Stimulated activated CD4-positive, alpha-beta T cell treated with anti-CD3 and anti-CD28 coated beads, Interleukin-2, amount 100 ng/mL, for 4 hours (primary cell): ENCODE measurements at regions not wholly inside any gene's neighbourhood (a gene's known extent, or its start where the extent isn't known, plus 50 kb on each side); places are given as distances from the start of the nearest gene placed in this dataset.
"Not testable (repeated sequence)": the region's sequence is repeated elsewhere in the genome, so short reads cannot be mapped to it uniquely, and the experiment has no call there.

Source experiments
- DNase-seq: peaks from one replicate; pipeline ENCODE4 v3.0.0-alpha.2; 2020; ENCODE audit warnings: low read depth

- no peak for DNase-seq
Observed at GRCh38 chrX:39222346-39223113, 421.3 kb downstream of the MID1IP1 start.

DNA sequence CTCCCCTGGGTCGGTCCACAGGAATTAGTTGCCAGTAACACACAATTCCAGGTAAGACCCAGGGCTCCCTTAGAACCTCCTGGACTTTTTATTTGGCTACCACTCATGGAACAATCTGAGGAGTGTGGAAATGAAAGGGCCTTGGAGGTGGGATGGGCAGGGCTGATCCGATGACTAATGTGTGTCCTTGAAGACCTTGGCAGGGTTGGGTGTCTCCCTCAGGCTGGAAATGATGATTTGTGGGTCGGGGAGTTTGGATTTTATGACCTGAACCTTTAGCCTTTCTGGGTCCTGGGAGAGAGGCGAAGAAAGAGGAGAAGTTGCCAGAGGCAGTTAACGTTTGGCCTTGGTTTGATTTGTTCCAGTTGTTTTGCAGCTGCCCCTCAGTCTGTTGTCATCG is 425.0 kb downstream of the MID1IP1 start:
- no peak for DNase-seq

GRCh38 chrX:39227371-39227770 is 426.1 kb downstream of the MID1IP1 start:
- no peak for DNase-seq

- DNase-seq = peak; percentile 22
Observed at GRCh38 chrX:39238006-39238405, 436.7 kb downstream of the MID1IP1 start.

DNA sequence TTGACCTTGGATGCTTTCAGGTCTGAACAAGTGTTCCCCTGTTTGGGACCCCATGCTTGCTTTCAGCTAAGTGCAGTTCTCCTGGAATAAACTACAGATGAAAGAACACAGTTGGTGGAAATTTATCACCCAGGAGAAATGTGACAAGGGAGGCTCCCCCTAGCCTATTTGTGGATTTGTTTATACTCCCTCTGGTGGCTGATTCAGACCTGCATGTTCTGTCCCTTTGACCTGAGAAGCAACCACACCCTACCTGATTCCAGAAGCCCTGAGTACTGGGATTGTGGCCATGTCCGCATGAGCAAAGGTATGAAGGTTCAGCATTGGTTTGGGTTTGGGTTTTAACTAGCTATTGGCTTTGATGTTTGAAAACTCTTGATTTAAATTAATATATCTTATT is 440.9 kb downstream of the MID1IP1 start:
- DNase-seq = no peak

DNA sequence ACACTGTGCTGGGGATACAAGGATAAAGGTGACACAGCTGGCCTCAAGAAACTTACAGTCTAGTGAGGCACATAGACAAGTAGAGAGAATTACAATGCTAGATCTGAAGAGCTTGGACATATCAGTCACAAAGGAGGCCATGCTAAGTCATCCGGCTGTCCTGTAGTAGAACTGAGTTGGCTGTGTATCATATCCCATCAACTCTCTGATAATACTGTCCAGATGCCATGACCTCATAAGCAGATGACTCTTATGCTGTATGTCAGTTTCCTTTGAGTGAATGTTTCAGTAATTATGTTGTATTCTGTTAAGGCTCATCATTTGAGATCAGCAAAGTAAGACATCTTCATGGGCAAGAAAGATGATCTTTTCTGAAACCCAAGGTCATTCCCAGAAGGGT is 442.9 kb downstream of the MID1IP1 start:
- no peak for DNase-seq

- DNase-seq = no peak
Observed at GRCh38 chrX:39245024-39245423, 443.8 kb downstream of the MID1IP1 start.

- no peak for DNase-seq
Observed at GRCh38 chrX:39247536-39247935, 446.3 kb downstream of the MID1IP1 start.

DNA sequence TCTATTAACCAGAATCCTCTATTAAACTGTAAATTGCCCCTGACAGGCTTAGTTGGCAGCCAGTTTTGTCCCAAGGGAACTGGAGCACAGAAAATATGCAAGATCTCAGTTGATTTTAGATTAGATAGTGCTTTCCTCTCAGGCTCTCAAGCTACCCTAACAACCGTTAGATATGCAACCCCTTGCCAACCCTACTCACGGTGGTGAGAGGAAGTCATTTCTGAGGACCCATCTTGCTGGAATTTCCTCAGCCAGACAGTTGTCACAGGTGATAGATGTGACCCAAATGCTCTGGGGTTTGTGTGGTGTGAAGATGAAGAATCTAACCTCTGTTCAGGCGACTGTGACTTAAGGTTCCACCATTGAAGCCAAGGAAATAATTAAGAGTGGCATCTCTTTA is 447.1 kb downstream of the MID1IP1 start:
- DNase-seq = no peak

- DNase-seq = no peak
Observed at GRCh38 chrX:39249999-39250398, 448.7 kb downstream of the MID1IP1 start.

DNA sequence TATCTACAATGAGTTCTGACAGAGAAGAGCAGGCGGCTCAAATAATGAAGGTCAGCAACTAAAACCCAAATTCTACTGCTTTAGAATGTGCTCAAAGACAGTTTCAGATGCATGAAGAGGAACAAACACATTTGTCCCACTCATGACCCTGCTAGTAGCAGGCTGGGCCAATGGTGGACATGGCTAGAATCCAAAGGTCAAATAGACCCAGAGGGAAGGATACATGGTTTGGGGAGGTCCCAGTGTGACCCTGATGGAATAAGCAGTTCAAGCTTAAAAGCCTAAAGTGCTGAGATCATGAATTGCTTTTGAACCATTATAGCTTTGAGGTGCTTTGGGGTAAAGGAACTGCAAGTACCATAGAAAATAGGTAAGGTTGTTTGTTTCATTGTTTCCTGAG is 450.7 kb downstream of the MID1IP1 start:
- DNase-seq = no peak

- DNase-seq = no peak
Observed at GRCh38 chrX:39253551-39253950, 452.3 kb downstream of the MID1IP1 start.

DNA sequence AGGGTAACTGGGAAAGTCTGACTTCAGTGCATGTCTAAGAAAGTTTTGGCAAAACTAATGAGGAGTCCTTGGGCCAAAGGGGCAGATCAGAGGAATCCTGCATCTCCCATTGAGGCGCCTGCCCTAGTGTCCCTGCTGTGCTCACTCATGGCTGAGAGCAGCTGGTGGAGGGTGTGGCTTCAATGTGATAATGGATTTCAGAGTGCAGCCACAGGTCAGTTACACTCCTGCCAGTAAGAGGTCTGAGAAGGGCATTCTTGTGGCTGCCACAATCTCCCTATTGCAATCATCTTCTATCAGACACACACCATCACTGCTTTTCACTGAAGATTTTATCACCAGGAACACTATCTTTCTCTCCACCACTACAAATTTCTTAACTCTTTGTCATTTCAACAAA is 457.1 kb downstream of the MID1IP1 start:
- no peak for DNase-seq

DNA sequence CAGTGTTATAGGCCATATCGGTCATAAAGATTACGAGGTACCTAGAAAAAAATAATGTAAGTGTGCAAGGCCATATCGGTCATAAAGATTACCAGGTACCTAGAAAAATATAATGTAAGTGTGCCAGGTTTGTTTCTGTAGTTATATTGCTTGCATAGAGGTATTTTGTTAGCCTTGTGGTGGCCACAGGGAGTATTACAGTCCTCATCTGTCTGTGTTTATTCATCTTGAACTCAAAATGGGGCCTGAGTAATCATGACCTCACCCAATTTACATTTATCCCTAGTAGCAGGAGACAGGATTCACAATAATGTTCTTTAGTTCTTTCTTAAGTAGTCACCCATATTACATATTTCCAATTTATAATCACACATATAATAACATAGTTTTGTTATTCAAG is 459.7 kb downstream of the MID1IP1 start:
- no peak for DNase-seq

GRCh38 chrX:39261446-39262147 is 460.3 kb downstream of the MID1IP1 start:
- peak; percentile 19 for DNase-seq

- no peak for DNase-seq
Observed at GRCh38 chrX:39262641-39263040, 461.4 kb downstream of the MID1IP1 start.

DNA sequence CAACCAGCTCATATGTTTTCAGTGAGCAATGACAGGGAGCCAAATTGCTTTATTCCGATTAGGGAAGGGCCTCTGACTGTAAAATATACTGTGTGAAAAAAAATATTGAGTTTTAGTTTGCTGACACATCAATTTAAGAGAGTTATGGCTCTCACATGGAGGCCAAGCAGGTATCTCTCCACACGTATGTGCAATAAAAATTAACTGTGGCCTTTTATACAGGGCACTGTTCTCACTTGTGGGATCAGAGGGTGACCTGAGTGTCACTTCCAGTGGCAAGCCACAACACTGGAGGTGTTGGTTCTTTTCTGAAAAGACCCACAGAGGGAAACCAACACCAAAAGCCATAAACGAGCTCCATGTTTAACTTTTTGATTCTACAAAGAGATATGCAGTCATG is 462.8 kb downstream of the MID1IP1 start:
- no peak for DNase-seq

- no peak for DNase-seq
Observed at GRCh38 chrX:39267176-39267575, 465.9 kb downstream of the MID1IP1 start.

DNA sequence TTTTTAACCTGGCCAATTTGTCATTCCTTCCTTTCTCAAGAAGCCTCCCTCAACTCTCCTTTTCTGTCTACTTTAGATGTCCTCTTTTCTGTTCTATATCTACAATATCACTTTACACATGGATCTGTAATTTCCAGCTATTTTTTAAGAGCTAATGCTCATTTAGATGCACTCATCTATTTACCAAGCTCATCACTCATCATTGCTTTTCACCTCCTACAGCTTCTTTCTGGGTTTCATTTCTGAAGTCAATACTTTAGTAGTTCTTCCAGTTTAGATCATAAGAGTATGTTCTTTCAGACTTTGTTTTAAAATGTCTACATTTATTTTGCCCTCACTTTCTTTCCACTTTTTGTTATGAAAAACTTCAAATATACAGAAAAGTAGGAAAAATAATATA is 466.9 kb downstream of the MID1IP1 start:
- no peak for DNase-seq

GRCh38 chrX:39275500-39276068 is 474.3 kb downstream of the MID1IP1 start:
- no peak for DNase-seq

DNA sequence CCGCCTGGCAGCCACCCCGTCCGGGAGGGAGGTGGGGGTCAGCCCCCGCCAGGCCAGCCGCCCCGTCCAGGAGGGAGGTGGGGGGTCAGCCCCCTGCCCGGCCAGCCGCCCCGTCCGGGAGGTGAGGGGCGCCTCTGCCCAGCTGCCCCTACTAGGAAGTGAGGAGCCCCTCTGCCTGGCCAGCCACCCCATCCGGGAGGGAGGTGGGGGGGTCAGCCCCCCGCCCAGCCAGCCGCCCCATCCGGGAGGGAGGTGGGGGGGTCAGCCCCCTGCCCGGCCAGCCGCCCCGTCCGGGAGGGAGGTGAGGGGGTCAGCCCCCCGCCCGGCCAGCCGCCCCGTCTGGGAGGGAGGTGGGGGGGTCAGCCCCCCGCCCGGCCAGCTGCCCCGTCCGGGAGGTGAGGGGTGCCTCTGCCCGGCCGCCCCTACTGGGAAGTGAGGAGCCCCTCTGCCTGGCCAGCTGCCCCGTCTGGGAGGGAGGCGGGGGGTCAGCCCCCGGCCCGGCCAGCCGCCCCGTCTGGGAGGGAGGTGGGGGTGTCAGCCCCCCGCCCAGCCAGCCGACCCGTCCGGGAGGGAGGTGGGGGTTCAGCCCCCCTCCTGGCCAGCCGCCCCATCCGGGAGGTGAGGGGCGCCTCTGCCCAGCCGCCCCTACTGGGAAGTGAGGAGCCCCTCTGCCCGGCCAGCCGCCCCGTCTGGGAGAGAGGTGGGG is 476.6 kb downstream of the MID1IP1 start:
- not testable (repeated sequence) for DNase-seq

DNA sequence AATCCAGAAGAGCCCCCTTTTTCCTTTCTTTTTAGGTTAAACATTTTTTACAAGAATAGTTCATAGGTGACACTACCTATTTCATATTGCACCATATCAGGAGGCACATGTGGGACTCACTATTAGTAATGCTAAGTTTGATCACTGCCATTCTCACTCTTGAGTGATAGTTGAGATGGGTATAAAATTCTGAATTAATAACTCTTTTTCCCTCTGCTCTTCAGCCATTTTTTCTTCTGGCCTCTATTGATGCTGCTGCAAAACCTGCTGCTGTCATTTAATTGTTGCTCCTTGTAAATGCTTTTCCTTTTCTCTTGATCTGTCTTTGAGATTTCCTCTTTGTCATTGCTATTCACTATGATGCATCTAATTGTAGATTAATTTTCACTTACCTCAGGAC is 482.0 kb downstream of the MID1IP1 start:
- DNase-seq = no peak

GRCh38 chrX:39288592-39288991 is 487.3 kb downstream of the MID1IP1 start:
- DNase-seq = no peak
